ENCODE measurements at regions not wholly inside any gene's neighbourhood (a gene's known extent, or its start where the extent isn't known, plus 50 kb on each side); places are given as distances from the start of the nearest gene placed in this dataset.
A peak's percentile ranks its signal among the peaks of the same experiment; 100 is the strongest.

DNA sequence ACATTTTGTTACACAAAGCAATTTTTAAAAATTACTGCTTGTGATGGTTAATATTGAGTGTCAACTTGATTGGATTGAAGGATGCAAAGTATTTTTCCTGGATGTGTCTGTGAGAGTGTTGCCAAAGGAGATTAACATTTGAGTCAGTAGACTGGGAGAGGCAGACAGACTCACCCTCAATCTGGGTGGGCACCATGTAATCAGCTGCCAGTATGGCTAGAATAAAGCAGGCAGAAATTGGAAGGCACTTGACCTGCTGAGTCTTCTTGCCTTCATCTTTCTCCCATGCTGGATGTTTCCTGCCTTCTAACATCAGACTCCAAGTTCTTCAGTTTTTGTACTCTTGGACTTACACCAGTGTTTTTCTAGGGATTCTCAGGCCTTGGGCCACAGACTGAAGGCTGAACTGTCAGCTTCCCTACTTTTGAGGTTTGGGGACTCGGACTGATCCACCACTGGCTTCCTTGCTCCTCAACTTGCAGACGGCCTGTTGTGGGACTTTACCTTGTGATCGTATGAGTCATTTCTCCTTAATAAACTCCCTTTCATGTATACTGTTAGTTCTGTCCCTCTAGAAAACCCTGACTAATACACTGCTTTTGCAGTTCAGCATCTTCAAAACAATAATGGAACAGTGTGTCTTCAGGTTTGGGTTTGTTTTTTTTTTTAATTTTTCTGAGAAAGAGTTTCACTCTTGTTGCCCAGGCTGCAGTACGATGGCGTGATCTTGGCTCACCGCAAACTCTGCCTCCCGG, 244.1 kb upstream of the SEMA3C start:
- Histone ChIP-seq H3K27ac (no peak overlapping the region), H3K27me3 (no peaks in the 10 kb centered on the region), H3K36me3 (no peaks in the 10 kb centered on the region), H3K4me3 (no peak overlapping the region), H3K4me1 (no peaks in the 10 kb centered on the region), H3K9me3 (no peaks in the 10 kb centered on the region)
- intact Hi-C loops (cut with DNase I) = no loop called here
- no peak for DNase-seq (ENCODE audit: extremely low spot score in 2 of 2)
- TF ChIP-seq POLR2AphosphoS5 (IDR thresholded peaks at IDR 0.05; ENCODE audit: insufficient read depth in 1 of 2, low read depth in 1 of 2) (no peak), POLR2A (IDR thresholded peaks at IDR 0.05) (no peak)
- TF ChIP-seq, protein P1, sequence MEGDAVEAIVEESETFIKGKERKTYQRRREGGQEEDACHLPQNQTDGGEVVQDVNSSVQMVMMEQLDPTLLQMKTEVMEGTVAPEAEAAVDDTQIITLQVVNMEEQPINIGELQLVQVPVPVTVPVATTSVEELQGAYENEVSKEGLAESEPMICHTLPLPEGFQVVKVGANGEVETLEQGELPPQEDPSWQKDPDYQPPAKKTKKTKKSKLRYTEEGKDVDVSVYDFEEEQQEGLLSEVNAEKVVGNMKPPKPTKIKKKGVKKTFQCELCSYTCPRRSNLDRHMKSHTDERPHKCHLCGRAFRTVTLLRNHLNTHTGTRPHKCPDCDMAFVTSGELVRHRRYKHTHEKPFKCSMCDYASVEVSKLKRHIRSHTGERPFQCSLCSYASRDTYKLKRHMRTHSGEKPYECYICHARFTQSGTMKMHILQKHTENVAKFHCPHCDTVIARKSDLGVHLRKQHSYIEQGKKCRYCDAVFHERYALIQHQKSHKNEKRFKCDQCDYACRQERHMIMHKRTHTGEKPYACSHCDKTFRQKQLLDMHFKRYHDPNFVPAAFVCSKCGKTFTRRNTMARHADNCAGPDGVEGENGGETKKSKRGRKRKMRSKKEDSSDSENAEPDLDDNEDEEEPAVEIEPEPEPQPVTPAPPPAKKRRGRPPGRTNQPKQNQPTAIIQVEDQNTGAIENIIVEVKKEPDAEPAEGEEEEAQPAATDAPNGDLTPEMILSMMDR (IDR thresholded peaks at IDR 0.05) = no peak

DNA sequence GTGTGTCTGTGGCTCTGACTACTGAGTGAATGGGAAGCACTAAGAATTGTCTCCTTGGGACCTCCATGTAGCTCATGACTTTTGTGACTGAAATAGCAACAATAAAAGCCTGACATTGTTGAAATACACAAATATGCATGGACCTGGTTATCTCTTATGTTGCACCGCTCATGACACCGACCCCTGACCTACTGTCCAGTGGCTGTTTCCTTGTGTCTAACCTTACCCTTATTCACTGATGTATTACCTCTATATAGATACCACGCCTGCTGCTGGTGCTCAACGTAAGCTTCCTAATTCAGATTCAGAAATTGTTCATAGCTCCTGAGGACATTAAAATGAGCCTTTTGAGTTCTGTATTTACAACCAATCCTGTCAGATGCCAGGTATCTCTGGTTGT, 243.4 kb upstream of the SEMA3C start:
- no peaks in the 10 kb centered on the region for H3K27me3 ChIP-seq
- no peaks in the 10 kb centered on the region for H3K9me3 ChIP-seq
- intact Hi-C loops (cut with DNase I) = no loop called here
- H3K27ac ChIP-seq = no peak overlapping the region
- TF ChIP-seq POLR2AphosphoS5 (IDR thresholded peaks at IDR 0.05; ENCODE audit: insufficient read depth in 1 of 2, low read depth in 1 of 2) = no peak
- H3K4me3 ChIP-seq = no peak overlapping the region
- no peaks in the 10 kb centered on the region for H3K36me3 ChIP-seq
- no peak for DNase-seq (ENCODE audit: extremely low spot score in 2 of 2)
- no peaks in the 10 kb centered on the region for H3K4me1 ChIP-seq

GRCh38 chr7:81161451-81162075, 242.7 kb upstream of the SEMA3C start:
- TF ChIP-seq POLR2A (IDR thresholded peaks at IDR 0.05) (no peak), POLR2AphosphoS5 (IDR thresholded peaks at IDR 0.05; ENCODE audit: insufficient read depth in 1 of 2, low read depth in 1 of 2) (peak in 1 of 2 donors; percentile 66)
- TF ChIP-seq, protein P1 (IDR thresholded peaks at IDR 0.05) = no peak
- no peak overlapping the region for H3K4me3 ChIP-seq
- intact Hi-C loops (cut with DNase I) = no loop called here
- H3K27me3 ChIP-seq = no peaks in the 10 kb centered on the region
- H3K36me3 ChIP-seq = no peaks in the 10 kb centered on the region
- no peaks in the 10 kb centered on the region for H3K9me3 ChIP-seq
- DNase-seq (ENCODE audit: extremely low spot score in 2 of 2) = no peak
- no peaks in the 10 kb centered on the region for H3K4me1 ChIP-seq
- H3K27ac ChIP-seq = peak overlapping the region; percentile 37

DNA sequence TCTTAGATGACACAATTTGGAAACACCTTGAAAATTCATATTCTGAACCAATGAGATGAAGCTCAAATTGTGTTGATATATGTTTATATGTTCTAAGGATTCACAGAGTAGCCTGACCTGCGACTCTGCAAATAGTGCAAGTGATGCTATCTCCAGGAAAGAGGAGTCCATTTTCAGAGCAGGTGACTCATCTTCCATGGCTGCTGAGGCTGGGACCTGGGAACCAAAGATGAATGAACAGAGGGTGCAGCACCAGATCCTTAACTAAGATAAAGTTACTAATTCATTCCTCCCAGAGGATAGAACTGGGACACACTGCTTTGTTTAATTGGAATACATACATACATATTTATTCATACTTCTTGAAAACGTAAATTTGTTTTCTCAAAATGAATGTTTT, 240.6 kb upstream of the SEMA3C start:
- TF ChIP-seq POLR2AphosphoS5 (IDR thresholded peaks at IDR 0.05; ENCODE audit: insufficient read depth in 1 of 2, low read depth in 1 of 2) (no peak), POLR2A (IDR thresholded peaks at IDR 0.05) (no peak)
- TF ChIP-seq, protein P1 (IDR thresholded peaks at IDR 0.05) = no peak
- intact Hi-C loops (cut with DNase I) = no loop called here

GRCh38 chr7:81158189-81158588, 239.3 kb upstream of the SEMA3C start:
- no peak overlapping the region for H3K27ac ChIP-seq
- H3K36me3 ChIP-seq = no peaks in the 10 kb centered on the region
- intact Hi-C loops (cut with DNase I) = no loop called here
- H3K4me3 ChIP-seq = no peak overlapping the region
- H3K9me3 ChIP-seq = no peaks in the 10 kb centered on the region
- DNase-seq (ENCODE audit: extremely low spot score in 2 of 2) = no peak
- no peaks in the 10 kb centered on the region for H3K4me1 ChIP-seq
- no peak for TF ChIP-seq POLR2AphosphoS5 (IDR thresholded peaks at IDR 0.05; ENCODE audit: insufficient read depth in 1 of 2, low read depth in 1 of 2)
- no peak for TF ChIP-seq POLR2A (IDR thresholded peaks at IDR 0.05)
- TF ChIP-seq, protein P1 (IDR thresholded peaks at IDR 0.05) = no peak
- no peaks in the 10 kb centered on the region for H3K27me3 ChIP-seq

More for the DNA sequence above, 240.6 kb upstream of the SEMA3C start:
- no peaks in the 10 kb centered on the region for H3K27me3 ChIP-seq
- H3K4me3 ChIP-seq = no peak overlapping the region
- H3K36me3 ChIP-seq = no peaks in the 10 kb centered on the region
- no peaks in the 10 kb centered on the region for H3K9me3 ChIP-seq
- H3K27ac ChIP-seq = no peak overlapping the region
- no peak for DNase-seq (ENCODE audit: extremely low spot score in 2 of 2)
- no peaks in the 10 kb centered on the region for H3K4me1 ChIP-seq
